IMR-90 (cell line): ENCODE measurements at regions not wholly inside any gene's neighbourhood (a gene's known extent, or its start where the extent isn't known, plus 50 kb on each side); places are given as distances from the start of the nearest gene placed in this dataset.
A peak's percentile ranks its signal among the peaks of the same experiment; 100 is the strongest.

ENCODE experiments used
- ATAC-seq: fragments of 200-7000 bp; cut with Tn5 transposase; 2 replicates; pipeline ENCODE4 v1.9.1; 2020; ENCODE audit warnings: low read depth, mild to moderate bottlenecking, moderate library complexity
- BruUV-seq: library from RNA; stranded (reverse); fragments of 400-500 nt; replicated peaks from 2 replicates; lab custom pipeline; 2021; lab: Mats Ljungman, UMichigan
- CTCF ChIA-PET: fragments of 300-600 bp; formaldehyde crosslinking; extraction: SDS; loops from one replicate; lab custom pipeline; 2021; ENCODE audit warnings: antibody characterized with exemption; lab: Yijun Ruan, JAX
- POLR2A ChIA-PET: fragments of 300-600 bp; sonication (Branson Sonifier 250); formaldehyde crosslinking; loops from one replicate; lab custom pipeline; 2022; ENCODE audit warnings: antibody characterized with exemption; ENCODE audit not compliant: unreplicated experiment; lab: Charles Lee
- DNase-seq: peaks from one replicate; pipeline ENCODE4 v3.0.0; 2013
- H2AFZ ChIP-seq: replicated peaks from 2 replicates; pipeline ENCODE3; 2013; ENCODE audit warnings: low read length, mild to moderate bottlenecking; ENCODE audit not compliant: poor library complexity
- H2AK5ac ChIP-seq: 2 replicates; pipeline ENCODE4 v1.6.1; 2013; ENCODE audit warnings: low read depth, low read length, inconsistent platforms
- H2AK9ac ChIP-seq: replicated peaks from 2 replicates; pipeline ENCODE3; 2013; ENCODE audit warnings: mild to moderate bottlenecking, low read depth, low read length, moderate library complexity; ENCODE audit not compliant: poor library complexity
- H2BK120ac ChIP-seq: 2 replicates; pipeline ENCODE4 v1.6.1; 2013; ENCODE audit warnings: low read depth, low read length, inconsistent platforms
- H2BK15ac ChIP-seq: 3 replicates; pipeline ENCODE4 v1.6.1; 2013; ENCODE audit warnings: low read depth, low read length, inconsistent platforms
- H2BK20ac ChIP-seq: 2 replicates; pipeline ENCODE4 v1.6.1; 2013; ENCODE audit warnings: low read depth, mild to moderate bottlenecking, inconsistent platforms, low read length, moderate library complexity
- H2BK5ac ChIP-seq: 2 replicates; pipeline ENCODE4 v1.6.1; 2013; ENCODE audit warnings: mild to moderate bottlenecking, low read depth, low read length, inconsistent platforms; ENCODE audit not compliant: poor library complexity, severe bottlenecking
- H3K14ac ChIP-seq: replicated peaks from 2 replicates; pipeline ENCODE4 v1.6.1; 2013; ENCODE audit warnings: low read depth, low read length, inconsistent platforms
- H3K18ac ChIP-seq: 2 replicates; pipeline ENCODE4 v1.6.1; 2013; ENCODE audit warnings: low read depth, low read length, control low read depth
- H3K23ac ChIP-seq: 2 replicates; pipeline ENCODE4 v1.6.1; 2013; ENCODE audit warnings: low read depth, low read length, inconsistent platforms
- H3K27ac ChIP-seq: 2 replicates; pipeline ENCODE4 v1.5.1; 2013; ENCODE audit warnings: mild to moderate bottlenecking, control low read depth, low read length; ENCODE audit not compliant: insufficient read depth
- H3K27me3 ChIP-seq: 2 replicates; pipeline ENCODE4 v1.6.1; 2013; ENCODE audit warnings: low read length; ENCODE audit not compliant: control insufficient read depth, insufficient read depth
- H3K36me3 ChIP-seq: 2 replicates; pipeline ENCODE4 v1.6.1; 2013; ENCODE audit warnings: low read length, mixed read lengths; ENCODE audit not compliant: control insufficient read depth, insufficient read depth
- H3K4ac ChIP-seq: 2 replicates; pipeline ENCODE4 v1.6.1; 2013; ENCODE audit warnings: low read depth, low read length, inconsistent platforms
- H3K4me1 ChIP-seq: 2 replicates; pipeline ENCODE4 v1.6.1; 2013; ENCODE audit warnings: low read length, mixed read lengths; ENCODE audit not compliant: control insufficient read depth, insufficient read depth
- H3K4me2 ChIP-seq: 2 replicates; pipeline ENCODE4 v1.6.1; 2013; ENCODE audit warnings: low read depth, mild to moderate bottlenecking, control low read depth, low read length, moderate library complexity
- H3K4me3 ChIP-seq: 2 replicates; pipeline ENCODE4 v1.5.1; 2013; ENCODE audit warnings: low read depth, mild to moderate bottlenecking, control low read depth, low read length, moderate library complexity; ENCODE audit not compliant: insufficient read depth
- H3K56ac ChIP-seq: 2 replicates; pipeline ENCODE4 v1.6.1; 2013; ENCODE audit warnings: low read length, inconsistent platforms; ENCODE audit not compliant: insufficient read depth; ENCODE audit errors: extremely low read depth
- H3K79me1 ChIP-seq, 2 experiments: 2 replicates each; pipeline ENCODE4 v1.6.1; 2013; ENCODE audit warnings: low read length in 2 of 2, inconsistent platforms in 1 of 2, low read depth in 1 of 2
- H3K9ac ChIP-seq: 2 replicates; pipeline ENCODE4 v1.6.1; 2013; ENCODE audit warnings: low read depth, low read length, control low read depth
- H3K9me1 ChIP-seq: 2 replicates; pipeline ENCODE4 v1.6.1; 2013; ENCODE audit warnings: low read length, inconsistent platforms; ENCODE audit not compliant: insufficient read depth
- H3K9me3 ChIP-seq: 2 replicates; pipeline ENCODE4 v1.6.1; 2013; ENCODE audit warnings: low read length; ENCODE audit not compliant: control insufficient read depth, insufficient read depth
- H4K20me1 ChIP-seq: 2 replicates; pipeline ENCODE4 v1.6.1; 2013; ENCODE audit warnings: low read length, inconsistent platforms; ENCODE audit not compliant: insufficient read depth
- H4K5ac ChIP-seq: 2 replicates; pipeline ENCODE4 v1.6.1; 2013; ENCODE audit warnings: mild to moderate bottlenecking, low read depth, low read length, control low read depth
- H4K8ac ChIP-seq, 2 experiments: 2 replicates each; pipeline ENCODE4 v1.6.1; 2013; ENCODE audit warnings: low read depth in 2 of 2, low read length in 2 of 2, control low read depth in 1 of 2, inconsistent platforms in 1 of 2
- H4K91ac ChIP-seq: 2 replicates; pipeline ENCODE4 v1.6.1; 2013; ENCODE audit warnings: low read depth, low read length, inconsistent platforms; ENCODE audit not compliant: insufficient read depth
- BHLHE40 ChIP-seq: fragments of 150-350 bp; IDR thresholded peaks from 2 replicates; pipeline ENCODE4 v1.6.1; 2016; ENCODE audit warnings: mild to moderate bottlenecking, low read depth, low read length
- CEBPB ChIP-seq: IDR thresholded peaks from 2 replicates; pipeline ENCODE4 v1.6.1; 2012; ENCODE audit warnings: low read depth, low read length, improper control_type of control experiment
- CHD1 ChIP-seq: IDR thresholded peaks from 2 replicates; pipeline ENCODE4 v1.6.1; 2012; ENCODE audit warnings: low read depth, low read length, improper control_type of control experiment
- CTCF ChIP-seq: conservative IDR thresholded peaks from 2 replicates; pipeline ENCODE4 v1.5.1; 2012; ENCODE audit warnings: mild to moderate bottlenecking, low read depth, low read length, improper control_type of control experiment
- FOS ChIP-seq: fragments of 150-350 bp; IDR thresholded peaks from 2 replicates; pipeline ENCODE4 v1.6.1; 2016; ENCODE audit warnings: low read depth, low read length
- MAFK ChIP-seq: IDR thresholded peaks from 2 replicates; pipeline ENCODE4 v1.6.1; 2012; ENCODE audit warnings: low read depth, low read length, improper control_type of control experiment
- MAZ ChIP-seq: IDR thresholded peaks from 2 replicates; pipeline ENCODE4 v1.6.1; 2012; ENCODE audit warnings: low read depth, mild to moderate bottlenecking, low read length, improper control_type of control experiment, moderate library complexity, borderline replicate concordance
- MXI1 ChIP-seq: IDR thresholded peaks from 2 replicates; pipeline ENCODE4 v1.6.1; 2012; ENCODE audit warnings: low read depth, mild to moderate bottlenecking, low read length, moderate library complexity, borderline replicate concordance
- NFE2L2 ChIP-seq: fragments of 150-350 bp; IDR thresholded peaks from 2 replicates; pipeline ENCODE4 v1.6.1; 2016; ENCODE audit warnings: low read depth, mild to moderate bottlenecking, low read length
- POLR2A ChIP-seq: IDR thresholded peaks from 2 replicates; pipeline ENCODE4 v1.6.1; 2012; ENCODE audit warnings: mild to moderate bottlenecking, low read depth, low read length
- RAD21 ChIP-seq: IDR thresholded peaks from 2 replicates; pipeline ENCODE4 v1.6.1; 2012; ENCODE audit warnings: low read length, improper control_type of control experiment
- RCOR1 ChIP-seq: IDR thresholded peaks from 2 replicates; pipeline ENCODE4 v1.6.1; 2012; ENCODE audit warnings: mild to moderate bottlenecking, low read length, improper control_type of control experiment; ENCODE audit not compliant: insufficient replicate concordance
- RFX5 ChIP-seq: IDR thresholded peaks from 2 replicates; pipeline ENCODE4 v1.8.0; 2012; ENCODE audit warnings: low read depth, mild to moderate bottlenecking, low read length, moderate library complexity
- SMC3 ChIP-seq: fragments of 150-350 bp; IDR thresholded peaks from 2 replicates; pipeline ENCODE4 v1.6.1; 2016; ENCODE audit warnings: low read depth, mild to moderate bottlenecking, antibody characterized with exemption, low read length, moderate library complexity
- USF2 ChIP-seq: fragments of 150-350 bp; IDR thresholded peaks from 2 replicates; pipeline ENCODE4 v1.6.1; 2017; ENCODE audit warnings: mild to moderate bottlenecking, antibody characterized with exemption, low read length, low read depth
- WGBS, 2 experiments: methylation state at CpG; one replicate each; pipeline versions ENCODE4 v1.1.5 to v1.1.7; 2013; ENCODE audit warnings: missing lambda C conversion rate in 2 of 2; ENCODE audit not compliant: insufficient read length in 1 of 2; ENCODE audit errors: extremely low coverage in 2 of 2; 5-methylcytosine and 5-hydroxymethylcytosine counted together
- dilution Hi-C: fragments of 300-500 bp; cut with HindIII; formaldehyde crosslinking; loops from one replicate; pipeline ENCODE4 v1.14.3; 2018; ENCODE audit warnings: low sequenced_read_pairs; ENCODE audit not compliant: unreplicated experiment
- in situ Hi-C: fragments of 300-500 bp; cut with MboI; formaldehyde crosslinking; loops from 3 replicates; pipeline ENCODE4 v1.14.3; 2019; ENCODE audit warnings: low sequenced_read_pairs, inconsistent platforms, mixed read lengths
- intact Hi-C: fragments of 100-400 bp; cut with micrococcal nuclease; formaldehyde crosslinking; loops from 2 replicates; pipeline ENCODE4 v1.10.0; 2022
- TF ChIP-seq, protein P1 (sequence below): fragments of 150-350 bp; IDR thresholded peaks from 2 replicates; pipeline ENCODE4 v1.6.1; 2016; ENCODE audit warnings: low read depth, mild to moderate bottlenecking, low read length, moderate library complexity, borderline replicate concordance

- no peaks in the 10 kb centered on the region for H3K79me1 ChIP-seq
- dilution Hi-C loops: no loop called here
- no peak overlapping the region for H3K4me2 ChIP-seq
- H2BK15ac ChIP-seq: no peak overlapping the region
- H3K56ac ChIP-seq: no peak overlapping the region
- no peak overlapping the region for H3K9ac ChIP-seq
- H2AK9ac ChIP-seq: no peak overlapping the region
- in situ Hi-C loops: no loop called here
- ChIA-PET POLR2A (no interaction called here), CTCF (no interaction called here)
- no peak overlapping the region for H2AK5ac ChIP-seq
- no peak overlapping the region for H3K27ac ChIP-seq
- no peaks in the 10 kb centered on the region for H3K36me3 ChIP-seq
- no peak overlapping the region for H4K91ac ChIP-seq
- H3K18ac ChIP-seq: peak overlapping the region; percentile 77; the same call in 1 of the 2 replicates
- H4K5ac ChIP-seq: no peak overlapping the region
- H2BK120ac ChIP-seq: 0 out of 2 replicates have a peak overlapping the region, but pooled peaks have one; percentile 10
- no peak overlapping the region for H2BK5ac ChIP-seq
- H3K9me3 ChIP-seq: peaks cover 3% of the 10 kb centered on the region; the same call in 1 of the 2 replicates
- no CpG with 5 or more reads among the region's 1 CpG for WGBS, 2 experiments
- TF ChIP-seq CEBPB (no peak), FOS (no peak), MAZ (no peak), POLR2A (no peak), RCOR1 (no peak), MXI1 (no peak), USF2 (no peak), SMC3 (no peak), RAD21 (no peak), MAFK (no peak), BHLHE40 (no peak), CHD1 (no peak), NFE2L2 (no peak), RFX5 (no peak), CTCF (no peak)
- TF ChIP-seq, protein P1, sequence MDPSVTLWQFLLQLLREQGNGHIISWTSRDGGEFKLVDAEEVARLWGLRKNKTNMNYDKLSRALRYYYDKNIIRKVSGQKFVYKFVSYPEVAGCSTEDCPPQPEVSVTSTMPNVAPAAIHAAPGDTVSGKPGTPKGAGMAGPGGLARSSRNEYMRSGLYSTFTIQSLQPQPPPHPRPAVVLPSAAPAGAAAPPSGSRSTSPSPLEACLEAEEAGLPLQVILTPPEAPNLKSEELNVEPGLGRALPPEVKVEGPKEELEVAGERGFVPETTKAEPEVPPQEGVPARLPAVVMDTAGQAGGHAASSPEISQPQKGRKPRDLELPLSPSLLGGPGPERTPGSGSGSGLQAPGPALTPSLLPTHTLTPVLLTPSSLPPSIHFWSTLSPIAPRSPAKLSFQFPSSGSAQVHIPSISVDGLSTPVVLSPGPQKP: no peak
- H4K8ac ChIP-seq: no peak overlapping the region
- H3K27me3 ChIP-seq: no peaks in the 10 kb centered on the region
- H2BK20ac ChIP-seq: no peak overlapping the region
- intact Hi-C loops: no loop called here
- H4K20me1 ChIP-seq: no peaks in the 10 kb centered on the region
- H3K4me1 ChIP-seq: no peaks in the 10 kb centered on the region
- no peak overlapping the region for H2AFZ ChIP-seq
- no TSS peak for BruUV-seq
- no peak overlapping the region for H3K14ac ChIP-seq
- H3K23ac ChIP-seq: no peak overlapping the region
- H3K9me1 ChIP-seq: no peaks in the 10 kb centered on the region
- no peak overlapping the region for H3K4me3 ChIP-seq
- 0 out of 2 replicates have a peak, but pooled peaks have one; percentile 37 for ATAC-seq
- DNase-seq: peak; percentile 1
- no peak overlapping the region for H3K4ac ChIP-seq
Measured at GRCh38 chr3:89617706-89618105, 510.3 kb downstream of the EPHA3 start.
